SW 1271 (cell line): ENCODE measurements at regions not wholly inside any gene's neighbourhood (a gene's known extent, or its start where the extent isn't known, plus 50 kb on each side); places are given as distances from the start of the nearest gene placed in this dataset.

ENCODE experiments used
- DNase-seq, 2 experiments: peaks; one replicate each; lab custom pipeline; 2025; lab: John Stamatoyannopoulos, UW

DNA sequence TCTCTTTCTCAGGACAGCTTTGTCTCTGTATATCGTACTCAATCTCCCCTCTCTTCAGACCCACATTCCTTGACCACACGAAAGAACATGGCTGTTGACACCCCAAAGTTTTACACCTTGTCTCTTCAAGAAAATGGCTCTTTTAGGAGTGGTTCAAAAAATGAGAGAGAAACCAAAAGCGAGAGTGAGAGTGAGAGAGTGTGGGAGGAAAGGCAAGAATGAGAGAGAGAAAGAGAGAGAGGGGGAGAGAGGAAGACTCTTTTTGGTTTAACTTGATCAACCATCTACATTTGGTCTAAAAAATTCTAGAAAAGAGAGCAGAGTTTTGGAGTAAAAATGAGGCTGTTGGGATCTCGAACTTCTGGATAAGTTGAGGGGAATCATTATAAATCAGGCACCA is 581.8 kb upstream of the WWC1 start:
- DNase-seq, result no peak

DNA sequence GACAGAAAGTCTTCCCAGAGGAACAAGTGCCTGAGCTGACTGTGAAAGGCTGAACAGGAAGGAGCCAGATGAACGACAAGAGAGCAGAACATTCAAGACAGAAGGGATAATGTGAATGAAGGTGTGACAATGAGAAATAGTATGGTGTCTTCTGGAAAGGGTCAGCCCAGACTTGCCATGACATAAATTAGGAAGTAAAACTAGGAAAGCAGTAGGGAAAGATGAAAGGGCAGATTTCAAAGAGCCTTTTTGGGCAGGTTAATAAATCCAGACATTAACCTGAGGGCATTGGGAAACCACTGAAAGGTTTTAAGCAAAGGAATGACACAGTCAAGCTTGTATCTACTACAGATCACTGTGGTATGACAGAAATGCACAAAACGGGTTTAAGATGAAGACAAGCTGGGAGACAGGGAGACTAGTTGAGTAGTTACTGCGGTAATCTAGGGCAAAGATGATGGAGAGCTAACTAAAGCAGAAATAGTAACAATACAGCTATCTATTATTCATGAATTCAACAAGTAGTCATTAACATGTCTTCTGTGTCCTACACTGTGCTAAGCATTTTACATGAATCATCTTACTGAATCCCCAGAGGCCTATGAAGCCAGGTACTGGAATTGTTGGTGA is 580.9 kb upstream of the WWC1 start:
- DNase-seq, result no peak

DNA sequence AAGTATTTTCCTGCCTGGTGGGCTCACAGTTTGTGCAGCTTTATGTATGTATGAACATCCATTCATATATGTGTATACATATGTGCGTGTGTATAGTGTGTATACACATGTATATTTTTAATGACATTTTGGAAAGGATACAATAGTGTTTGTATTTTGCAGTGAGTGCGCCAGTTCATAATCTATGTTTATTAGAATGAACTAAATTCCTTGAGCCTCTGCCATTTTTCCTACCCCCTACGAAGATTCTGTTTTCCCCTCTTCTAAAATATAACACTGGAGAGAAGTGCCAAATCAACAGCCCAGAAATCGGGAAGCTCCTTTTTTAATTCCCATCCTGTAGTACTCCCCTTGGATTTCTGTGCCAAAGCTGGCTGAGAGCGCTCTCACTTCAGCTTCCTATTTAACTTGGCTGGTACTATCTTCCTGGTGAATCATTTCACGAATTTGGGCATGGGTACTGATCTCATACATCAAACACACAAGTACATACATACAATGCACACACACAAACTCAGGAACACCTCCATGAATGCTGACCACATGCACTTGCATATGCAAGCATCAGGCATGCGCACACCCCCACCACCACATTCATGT is 578.4 kb upstream of the WWC1 start:
- no peak for DNase-seq

DNA sequence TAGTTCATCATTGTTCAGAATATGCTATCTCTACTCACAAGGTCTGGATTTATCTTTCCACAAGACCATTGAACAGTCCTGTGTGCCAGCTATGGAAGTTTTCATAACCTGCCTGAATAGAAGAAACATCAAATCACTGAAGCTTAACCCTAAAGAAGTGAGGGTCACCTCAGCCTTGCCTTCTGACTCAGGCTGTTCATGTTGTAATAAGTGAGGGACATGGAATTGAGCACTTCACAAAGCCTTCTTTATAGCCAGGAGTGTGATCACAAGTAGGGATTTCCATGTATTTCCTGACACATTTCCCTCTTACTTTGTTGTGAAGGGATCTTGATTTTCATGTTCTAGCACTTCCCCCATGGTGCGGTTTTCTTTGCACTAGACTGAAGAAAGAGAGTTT is 577.5 kb upstream of the WWC1 start:
- no peak for DNase-seq

DNA sequence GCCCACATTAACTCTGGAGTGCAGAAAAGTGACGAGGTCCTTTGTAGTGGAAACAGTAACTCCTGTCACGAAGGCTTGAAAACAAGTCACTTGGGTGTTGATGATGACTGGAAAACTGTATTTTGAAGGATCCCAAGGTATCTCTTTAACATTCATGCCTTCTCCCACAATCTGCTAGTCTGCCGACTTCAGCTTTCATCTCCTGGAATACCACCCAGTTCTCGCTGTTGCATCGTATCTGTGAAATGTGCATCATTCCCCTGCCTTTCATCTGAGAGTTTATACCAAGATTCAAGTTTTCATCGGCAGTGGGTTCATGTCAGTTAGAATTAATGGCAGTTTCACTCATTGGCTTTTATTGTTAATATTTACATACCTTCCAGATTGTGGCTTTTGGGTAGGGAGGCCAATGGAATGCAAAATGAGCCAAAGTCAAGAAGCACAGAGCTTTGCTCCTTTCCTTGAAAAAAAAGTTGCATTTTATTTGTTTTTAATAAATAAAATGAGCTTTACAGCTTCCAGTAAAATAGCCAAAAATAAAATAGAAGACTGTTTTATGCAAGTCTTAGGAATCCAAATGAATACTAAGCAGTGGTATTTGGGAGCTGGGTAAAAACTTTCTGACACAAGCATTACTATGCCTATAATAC is 575.2 kb upstream of the WWC1 start:
- no peak for DNase-seq

DNA sequence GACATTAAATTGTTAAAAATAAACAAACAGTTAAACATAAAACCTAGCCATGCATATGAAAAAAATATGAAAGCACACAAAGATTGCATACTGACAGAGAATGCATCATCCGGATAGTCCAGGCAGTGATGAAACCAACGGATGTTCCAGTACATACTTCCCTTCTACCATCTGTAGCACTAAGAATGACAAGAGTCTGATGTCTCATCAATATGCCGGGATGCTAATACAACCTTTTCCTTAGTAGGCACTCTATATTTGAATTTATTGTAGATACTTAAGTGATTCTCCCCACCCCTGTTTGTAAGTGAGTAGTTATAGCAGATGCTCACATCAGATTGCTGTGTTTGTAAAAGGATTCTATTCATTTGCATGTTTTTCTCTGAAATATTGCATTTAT is 571.2 kb upstream of the WWC1 start:
- DNase-seq, result no peak

DNA sequence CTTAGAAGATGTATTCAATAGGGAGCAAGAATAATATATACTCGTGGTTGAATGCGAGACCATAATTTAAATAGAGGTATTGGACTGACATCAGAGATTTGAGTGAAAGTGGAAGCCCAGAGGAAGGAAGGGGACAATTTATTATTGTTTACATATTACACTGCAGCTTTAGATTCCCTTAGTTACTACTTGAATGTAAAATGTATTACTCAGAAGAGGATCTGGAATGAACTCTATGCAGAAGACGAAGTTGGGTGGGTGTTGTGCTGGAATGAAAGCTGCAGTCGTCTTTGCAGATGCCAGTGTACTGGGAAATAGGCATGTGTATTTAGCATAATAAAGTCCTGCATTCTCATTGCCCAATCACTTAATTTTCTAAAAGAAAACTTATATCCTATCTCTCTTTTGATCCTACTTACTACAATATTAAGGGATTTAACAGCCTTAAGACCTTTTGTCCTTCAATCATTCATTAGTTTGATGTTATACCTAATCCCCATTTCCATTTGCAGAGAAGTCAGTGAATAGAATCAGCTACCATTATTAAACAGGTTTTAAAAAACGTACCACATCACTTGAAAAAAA is 570.7 kb upstream of the WWC1 start:
- no peak for DNase-seq

DNA sequence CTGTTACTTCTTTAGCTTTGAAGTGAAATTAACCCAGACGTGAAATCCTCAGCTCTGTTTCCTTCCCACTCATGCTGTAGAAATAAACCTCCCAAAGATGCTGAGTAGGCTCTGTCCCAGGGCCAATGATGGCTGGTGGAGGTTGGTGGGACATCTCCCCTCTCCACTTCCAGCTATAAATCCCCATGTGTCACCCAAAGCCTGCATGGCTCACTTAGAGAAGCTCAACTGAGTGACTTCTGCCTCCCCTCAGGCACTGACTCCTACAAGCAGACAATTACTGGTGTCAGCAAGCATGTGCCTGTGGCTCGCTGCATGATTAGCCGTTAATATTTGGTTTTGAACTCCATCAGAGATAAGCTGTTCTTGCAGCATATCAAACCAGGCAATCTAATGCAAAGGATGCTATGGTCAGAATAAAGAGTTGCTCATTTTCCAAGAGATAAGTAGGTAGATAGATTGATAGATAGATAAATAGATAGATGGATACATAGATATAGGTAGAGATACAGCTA is 569.5 kb upstream of the WWC1 start:
- DNase-seq, result no peak

DNA sequence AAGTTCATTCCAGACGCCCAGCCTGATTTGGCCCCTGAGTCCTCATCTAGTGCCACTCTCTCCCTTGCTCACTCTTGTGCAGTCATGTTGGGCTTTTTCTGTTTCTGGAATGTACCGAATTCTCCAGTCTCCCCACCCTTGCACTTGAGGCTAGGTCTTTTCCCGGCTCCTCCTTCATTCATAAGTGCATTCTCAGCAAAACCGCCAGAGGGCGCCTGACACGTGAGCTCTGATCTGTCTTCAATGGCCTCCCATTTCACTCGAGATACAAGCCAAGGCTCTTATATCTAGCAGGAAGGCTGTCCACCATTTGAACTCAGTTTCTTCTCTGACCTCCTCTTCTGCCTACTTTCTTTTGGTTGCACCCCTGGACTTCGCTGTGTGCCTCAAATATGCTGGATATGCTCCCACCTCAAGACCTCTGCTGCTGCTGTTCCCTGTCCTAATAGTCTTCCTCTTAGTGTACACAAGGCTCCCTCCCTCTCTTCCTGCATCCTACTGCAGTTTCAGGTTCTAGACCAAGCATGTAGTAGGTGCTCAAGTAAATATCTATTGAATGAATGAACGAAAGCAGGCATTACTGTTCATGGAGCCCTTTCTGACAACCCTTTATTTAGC is 568.1 kb upstream of the WWC1 start:
- peak; percentile 52 to 81 for DNase-seq

DNA sequence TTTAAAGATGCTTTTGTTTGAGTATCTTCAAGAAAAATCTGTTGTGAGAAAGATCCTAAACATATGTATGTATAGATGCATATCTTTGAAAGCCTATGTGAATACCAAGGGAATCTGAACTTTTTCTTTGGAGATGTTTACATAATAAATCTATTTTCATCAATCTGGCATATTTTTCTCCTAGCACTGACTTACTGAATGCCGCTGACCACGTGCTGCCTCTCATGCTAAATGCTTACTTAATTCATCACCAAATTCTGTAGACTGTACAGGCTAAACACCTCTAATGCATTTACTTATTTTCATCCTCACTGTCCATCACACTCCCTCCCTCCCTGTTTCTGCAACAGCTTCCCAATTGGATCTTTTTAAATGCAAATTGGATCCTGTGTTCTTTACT is 566.2 kb upstream of the WWC1 start:
- DNase-seq, result no peak

DNA sequence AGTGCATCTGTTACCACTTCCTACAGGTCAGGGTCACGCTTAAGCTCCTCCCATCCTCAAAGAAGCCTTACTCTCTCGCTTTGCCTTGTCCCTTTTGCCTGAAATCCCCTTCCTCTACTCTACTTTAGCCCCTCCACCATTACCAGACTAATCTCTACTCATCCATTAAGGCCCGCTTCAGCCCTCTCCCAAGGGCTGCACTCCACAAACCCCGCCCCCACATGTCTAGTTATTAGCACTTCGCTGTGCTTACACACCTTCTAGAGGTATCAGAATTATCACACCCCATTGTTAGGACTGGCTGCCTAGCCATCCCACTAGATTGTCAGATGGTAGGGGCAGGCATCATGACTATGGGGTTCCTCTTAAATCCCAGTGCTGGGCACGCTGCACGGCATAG is 565.7 kb upstream of the WWC1 start:
- DNase-seq, result no peak

DNA sequence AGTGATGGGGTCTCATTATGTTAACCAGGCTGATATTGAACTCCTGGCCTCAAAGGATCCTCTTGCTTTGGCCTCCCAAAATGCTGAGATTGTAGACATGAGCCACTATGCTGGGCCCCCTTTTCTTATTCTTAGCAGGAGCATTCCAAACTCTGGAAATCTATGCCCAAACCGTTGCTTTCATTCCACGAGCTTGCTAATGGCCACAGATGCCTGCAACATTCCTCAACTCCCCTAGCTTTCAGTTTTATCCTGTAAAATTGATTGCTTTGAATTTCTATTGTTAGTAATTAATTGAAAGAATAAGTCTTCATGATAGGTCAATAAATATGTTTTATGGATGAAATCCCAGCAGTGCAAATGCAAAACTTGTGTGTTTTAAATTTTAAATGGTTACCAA is 564.8 kb upstream of the WWC1 start:
- no peak for DNase-seq

DNA sequence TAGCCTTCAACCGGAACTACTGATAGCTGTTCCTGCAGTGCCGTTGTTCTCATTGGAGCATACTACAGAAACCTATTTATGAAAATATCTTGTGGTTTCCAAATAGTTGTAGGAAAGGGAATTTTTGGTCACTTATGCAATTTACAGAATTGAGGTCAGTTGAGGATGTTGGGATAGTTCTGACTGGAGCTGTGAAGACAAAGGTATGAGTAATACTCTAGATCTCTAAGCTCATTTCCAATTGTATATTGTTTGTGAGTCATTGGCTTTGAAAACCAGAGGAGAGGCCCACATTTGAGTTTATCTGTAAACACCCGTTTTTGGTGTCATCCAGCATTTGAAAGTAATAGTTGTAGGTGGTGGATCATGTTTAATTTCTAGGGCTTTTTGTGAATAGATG is 561.3 kb upstream of the WWC1 start:
- peak in 1 of 2 experiments; percentile 53 for DNase-seq

DNA sequence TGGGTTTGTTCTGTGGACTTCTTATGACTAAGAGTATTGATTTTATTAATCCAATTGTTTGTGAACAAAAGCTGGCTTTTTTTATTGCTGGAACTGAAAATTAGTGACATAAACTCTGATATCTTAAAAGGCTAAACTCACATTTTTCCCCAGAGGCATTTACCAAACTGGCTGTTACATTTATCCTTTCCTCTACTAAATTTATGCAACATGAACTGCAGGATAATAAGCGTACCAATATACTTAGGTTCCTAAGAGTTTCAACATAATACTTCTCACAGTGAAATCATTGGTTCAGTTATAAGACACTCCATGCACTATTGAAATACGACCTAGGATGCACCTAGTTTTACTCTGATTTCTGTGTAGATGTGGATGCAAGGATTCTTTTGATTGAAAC is 560.8 kb upstream of the WWC1 start:
- no peak for DNase-seq

DNA sequence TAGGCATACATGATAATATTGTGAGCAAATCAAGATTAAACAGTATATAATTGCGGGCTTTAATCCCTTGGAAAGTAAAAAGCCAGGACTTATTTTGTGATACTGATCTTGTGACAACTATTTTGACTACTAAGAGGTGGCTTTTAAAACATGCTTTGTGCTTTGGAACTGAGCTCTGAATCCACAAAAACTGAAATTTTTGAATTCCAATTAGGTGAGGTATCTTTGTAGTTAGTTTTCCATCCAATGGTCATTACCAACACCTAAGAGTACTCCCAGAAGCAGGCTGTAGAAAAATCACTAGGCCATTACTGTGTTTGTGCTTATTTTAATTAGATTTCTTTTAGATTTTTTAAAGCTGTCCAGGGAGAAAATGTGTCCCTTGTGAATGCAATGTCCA is 559.5 kb upstream of the WWC1 start:
- no peak for DNase-seq

DNA sequence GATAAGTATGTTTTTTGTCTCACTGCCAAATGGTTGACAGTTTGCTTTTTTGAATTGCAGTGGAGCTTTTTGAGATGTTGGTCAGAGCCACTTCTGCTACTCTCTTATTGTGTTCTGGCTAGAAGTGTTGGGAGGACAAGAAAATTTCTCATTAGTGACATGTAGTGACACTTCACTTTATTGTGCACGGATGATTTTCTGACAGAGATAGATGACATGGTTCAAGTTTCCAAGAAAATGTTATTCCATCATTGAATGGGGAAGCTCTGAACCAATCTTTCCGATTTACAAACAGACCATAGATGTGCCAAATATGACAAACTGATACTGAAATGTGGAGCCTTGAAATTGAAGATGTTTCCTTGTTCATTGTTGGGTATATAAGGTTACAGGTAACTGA is 558.9 kb upstream of the WWC1 start:
- DNase-seq, result no peak

DNA sequence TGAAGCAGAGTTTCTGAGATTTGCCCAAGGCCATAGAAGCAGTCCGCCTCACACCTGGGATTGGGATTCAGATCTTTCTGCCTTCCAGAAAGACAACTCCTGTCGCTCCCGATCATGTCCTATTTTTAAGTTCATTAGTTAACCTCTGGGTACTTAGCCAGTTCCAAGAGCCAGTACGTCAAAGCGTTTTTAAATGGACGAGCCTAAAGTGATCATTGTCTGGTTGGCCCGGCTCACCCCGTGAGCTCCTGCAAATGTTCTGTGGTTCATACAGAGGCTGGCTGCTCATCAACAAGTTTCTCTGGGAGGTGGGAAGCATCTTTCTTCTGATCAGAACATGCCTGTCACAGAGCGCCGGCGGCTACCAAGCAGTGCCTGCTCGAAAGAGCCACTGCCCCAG is 554.5 kb upstream of the WWC1 start:
- DNase-seq, result no peak

DNA sequence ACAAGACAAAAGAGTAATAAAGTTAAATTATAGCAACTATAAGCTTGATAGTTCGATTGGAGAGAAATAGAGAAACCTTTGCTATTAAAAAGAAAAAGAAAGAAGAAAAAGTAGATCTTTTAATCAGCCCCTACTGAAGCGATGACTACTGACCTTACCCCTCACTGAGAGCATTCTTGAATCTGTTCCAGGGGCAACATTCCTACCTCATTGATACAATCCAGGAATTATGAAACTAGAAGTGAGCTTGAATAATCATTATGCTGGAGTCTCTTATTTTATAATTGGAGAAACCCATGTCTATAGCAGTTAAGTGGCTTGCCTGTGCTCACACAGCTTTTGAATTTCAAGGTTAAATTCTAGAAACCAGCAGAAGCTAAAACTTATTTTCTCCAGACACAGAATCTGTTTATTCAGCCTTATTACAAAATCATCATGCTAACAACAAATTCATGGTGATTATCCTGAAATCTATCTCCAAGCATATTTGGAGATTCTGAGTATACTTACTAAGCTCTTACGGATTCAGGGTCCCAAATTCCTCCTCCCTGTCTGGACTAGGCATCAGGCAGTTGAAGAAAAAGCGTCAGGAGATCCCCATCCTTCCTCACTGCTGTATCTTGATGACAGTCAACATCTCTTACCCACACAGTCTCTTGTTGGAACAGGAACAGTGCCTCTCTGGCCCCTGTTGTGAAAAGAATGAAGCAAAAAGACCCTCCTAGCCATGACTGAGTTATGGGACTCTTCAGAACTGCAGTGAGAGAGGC is 547.6 kb upstream of the WWC1 start:
- DNase-seq, result peak in 1 of 2 experiments; percentile 31

DNA sequence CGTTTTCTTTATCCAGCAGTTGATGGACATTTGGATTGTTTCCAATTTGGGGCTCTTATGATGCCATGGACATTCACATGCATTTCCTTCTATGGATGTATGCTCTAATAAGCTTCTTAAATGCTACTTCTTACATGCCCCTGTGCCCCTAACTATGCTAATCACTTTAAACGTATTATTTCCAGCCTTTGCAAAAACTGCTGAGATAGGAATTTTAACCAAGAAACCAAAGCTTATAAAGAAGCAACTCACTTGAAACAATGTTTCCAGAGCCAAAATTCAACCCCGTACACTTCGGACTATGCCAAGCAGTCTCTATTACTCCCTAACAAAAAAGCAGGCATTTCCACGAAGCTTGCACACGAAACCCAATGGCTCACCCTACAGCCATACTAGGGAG is 545.6 kb upstream of the WWC1 start:
- no peak for DNase-seq

DNA sequence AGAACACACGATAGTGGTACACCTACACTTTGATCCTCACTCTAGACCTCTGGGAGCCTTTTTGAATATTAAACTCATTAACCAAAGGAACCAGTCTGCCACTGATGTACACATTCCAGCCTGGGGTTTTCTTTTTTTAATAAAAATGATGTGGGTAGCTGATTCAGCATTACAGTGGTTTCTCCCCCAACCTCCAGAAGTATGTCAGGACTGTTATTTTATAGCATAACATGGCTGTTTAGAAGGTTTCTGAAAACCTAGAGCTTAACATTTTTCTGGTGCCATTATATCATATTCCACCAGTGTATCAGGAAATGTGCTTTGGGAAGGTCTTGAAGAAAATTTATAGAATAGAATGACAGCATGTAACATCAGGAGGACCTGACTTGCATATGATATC is 540.9 kb upstream of the WWC1 start:
- no peak for DNase-seq

DNA sequence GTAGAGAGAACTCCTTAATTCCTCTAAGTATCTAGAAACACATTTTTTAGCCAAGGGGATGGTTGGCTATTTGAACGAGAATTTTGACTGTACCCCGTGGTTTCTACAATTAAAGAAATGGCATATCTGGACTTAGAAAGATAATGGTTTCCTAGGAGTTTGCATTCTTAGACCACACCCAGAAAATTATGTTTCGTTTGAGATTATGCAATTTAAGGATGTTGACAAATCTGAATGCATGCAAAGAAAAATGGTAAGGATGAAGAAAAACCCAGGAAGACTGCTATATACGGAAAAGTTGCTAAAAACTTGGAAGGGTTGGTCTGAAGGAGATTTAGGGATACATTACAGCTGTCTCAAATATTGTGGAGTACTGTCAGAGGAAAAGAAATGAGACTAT is 538.5 kb upstream of the WWC1 start:
- no peak for DNase-seq
